PC-3 (cell line): ENCODE measurements at regions not wholly inside any gene's neighbourhood (a gene's known extent, or its start where the extent isn't known, plus 50 kb on each side); places are given as distances from the start of the nearest gene placed in this dataset.

Source experiments
- ATAC-seq: fragments of 200-7000 bp; cut with Tn5 transposase; 2 replicates; pipeline ENCODE4 v1.9.1; 2020; ENCODE audit warnings: mild to moderate bottlenecking, moderate library complexity
- BruUV-seq: library from RNA; stranded (reverse); fragments of 400-500 nt; replicated peaks from 2 replicates; lab custom pipeline; 2021; lab: Mats Ljungman, UMichigan
- CTCF ChIA-PET: fragments of 300-600 bp; sonication (Branson Sonifier 250); formaldehyde crosslinking; loops from one replicate; lab custom pipeline; 2022; ENCODE audit warnings: antibody characterized with exemption; lab: Charles Lee
- POLR2A ChIA-PET: fragments of 300-600 bp; sonication (Branson Sonifier 250); formaldehyde crosslinking; loops from one replicate; lab custom pipeline; 2022; ENCODE audit warnings: antibody characterized with exemption; ENCODE audit not compliant: unreplicated experiment; lab: Charles Lee
- DNase-seq: peaks from one replicate; pipeline ENCODE4 v3.0.0-alpha.2; 2015
- H2AFZ ChIP-seq: fragments of 300-600 bp; sonication (generic); 2 replicates; pipeline ENCODE4 v1.6.0; 2016; ENCODE audit warnings: antibody characterized with exemption, low read length
- H3F3A ChIP-seq: fragments of 300-600 bp; sonication (generic); one replicate; pipeline ENCODE4 v1.6.0; 2017; ENCODE audit warnings: antibody characterized with exemption, low read length, control low read depth, mild to moderate bottlenecking; ENCODE audit not compliant: unreplicated experiment
- H3K27ac ChIP-seq: fragments of 300-600 bp; sonication (generic); 2 replicates; pipeline ENCODE4 v1.5.1; 2016; ENCODE audit warnings: mild to moderate bottlenecking, low read length
- H3K27me3 ChIP-seq: fragments of 300-600 bp; sonication (generic); 2 replicates; pipeline ENCODE4 v1.6.1; 2016; ENCODE audit warnings: low read length, mixed read lengths
- H3K36me3 ChIP-seq: fragments of 300-600 bp; sonication (generic); 2 replicates; pipeline ENCODE4 v1.6.1; 2016; ENCODE audit warnings: low read depth, mixed run types, low read length, mixed read lengths
- H3K4me1 ChIP-seq: fragments of 300-600 bp; sonication (generic); 2 replicates; pipeline ENCODE4 v1.5.1; 2016; ENCODE audit warnings: low read length; ENCODE audit not compliant: insufficient read depth
- H3K4me2 ChIP-seq: fragments of 300-600 bp; sonication (generic); 2 replicates; pipeline ENCODE4 v1.6.0; 2016; ENCODE audit warnings: low read length
- H3K4me3 ChIP-seq: fragments of 300-600 bp; sonication (generic); 2 replicates; pipeline ENCODE4 v1.5.1; 2016; ENCODE audit warnings: mild to moderate bottlenecking, low read length, mixed read lengths
- H3K79me2 ChIP-seq: fragments of 300-600 bp; sonication (generic); 2 replicates; pipeline ENCODE4 v1.6.1; 2017; ENCODE audit warnings: low read length, mixed read lengths
- H3K9ac ChIP-seq: fragments of 300-600 bp; sonication (generic); 2 replicates; pipeline ENCODE4 v1.6.0; 2016; ENCODE audit warnings: mild to moderate bottlenecking, low read length
- H3K9me2 ChIP-seq: fragments of 300-600 bp; sonication (generic); replicated peaks from 2 replicates; pipeline ENCODE4 v1.6.1; 2016; ENCODE audit warnings: mixed run types, low read length, mixed read lengths
- H3K9me3 ChIP-seq: fragments of 300-600 bp; sonication (generic); 2 replicates; pipeline ENCODE4 v1.6.1; 2016; ENCODE audit warnings: low read length, mixed read lengths
- H4K20me1 ChIP-seq: fragments of 300-600 bp; sonication (generic); 2 replicates; pipeline ENCODE4 v1.6.1; 2016; ENCODE audit warnings: low read length, mixed read lengths
- EZH2 ChIP-seq: fragments of 300-600 bp; sonication (generic); IDR thresholded peaks from one replicate; pipeline ENCODE4 v1.6.1; 2017; ENCODE audit warnings: antibody characterized with exemption, mild to moderate bottlenecking, low read length; ENCODE audit not compliant: unreplicated experiment
- EZH2phosphoT487 ChIP-seq: fragments of 300-600 bp; sonication (generic); IDR thresholded peaks from 2 replicates; pipeline ENCODE4 v1.6.1; 2018; ENCODE audit warnings: mild to moderate bottlenecking, antibody characterized with exemption, low read length, borderline replicate concordance
- intact Hi-C: fragments of 100-400 bp; cut with micrococcal nuclease; formaldehyde crosslinking; loops from 2 replicates; pipeline ENCODE4 v1.9.0; 2023
- TF ChIP-seq, protein P1 (sequence below): fragments of 300-600 bp; sonication (generic); conservative IDR thresholded peaks from 2 replicates; pipeline ENCODE4 v1.5.1; 2017; ENCODE audit warnings: antibody characterized with exemption, low read depth, mild to moderate bottlenecking, low read length

DNA sequence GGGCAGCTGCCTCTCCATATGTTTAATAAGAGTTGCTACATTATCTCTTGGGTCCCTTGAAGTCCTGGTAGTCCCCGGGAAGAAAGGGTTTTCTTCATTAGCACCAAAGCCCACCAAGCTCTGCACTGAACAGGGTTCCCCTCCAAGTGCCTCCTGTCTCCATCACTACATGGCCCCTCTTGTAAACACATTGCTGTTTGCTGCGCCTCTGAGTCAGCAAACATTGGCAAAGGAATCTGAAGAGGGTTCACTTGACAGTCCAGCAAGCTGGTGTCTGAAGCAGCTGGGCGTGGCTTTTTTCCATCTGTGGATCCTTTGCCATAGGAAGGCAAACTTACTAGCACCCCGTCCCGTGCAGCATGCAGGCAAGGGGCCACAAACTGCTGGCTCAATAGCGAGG, 82.8 kb downstream of the TEX51 start:
- H3K27me3 ChIP-seq, result peaks cover 67% of the 10 kb centered on the region
- no peak overlapping the region for H3K4me2 ChIP-seq
- ChIA-PET POLR2A (no interaction called here), CTCF (no interaction called here)
- intact Hi-C loops, result no loop called here
- H3F3A ChIP-seq, result no peaks in the 10 kb centered on the region
- no peaks in the 10 kb centered on the region for H4K20me1 ChIP-seq
- no TSS peak for BruUV-seq
- TF ChIP-seq EZH2, result no peak
- TF ChIP-seq, protein P1, sequence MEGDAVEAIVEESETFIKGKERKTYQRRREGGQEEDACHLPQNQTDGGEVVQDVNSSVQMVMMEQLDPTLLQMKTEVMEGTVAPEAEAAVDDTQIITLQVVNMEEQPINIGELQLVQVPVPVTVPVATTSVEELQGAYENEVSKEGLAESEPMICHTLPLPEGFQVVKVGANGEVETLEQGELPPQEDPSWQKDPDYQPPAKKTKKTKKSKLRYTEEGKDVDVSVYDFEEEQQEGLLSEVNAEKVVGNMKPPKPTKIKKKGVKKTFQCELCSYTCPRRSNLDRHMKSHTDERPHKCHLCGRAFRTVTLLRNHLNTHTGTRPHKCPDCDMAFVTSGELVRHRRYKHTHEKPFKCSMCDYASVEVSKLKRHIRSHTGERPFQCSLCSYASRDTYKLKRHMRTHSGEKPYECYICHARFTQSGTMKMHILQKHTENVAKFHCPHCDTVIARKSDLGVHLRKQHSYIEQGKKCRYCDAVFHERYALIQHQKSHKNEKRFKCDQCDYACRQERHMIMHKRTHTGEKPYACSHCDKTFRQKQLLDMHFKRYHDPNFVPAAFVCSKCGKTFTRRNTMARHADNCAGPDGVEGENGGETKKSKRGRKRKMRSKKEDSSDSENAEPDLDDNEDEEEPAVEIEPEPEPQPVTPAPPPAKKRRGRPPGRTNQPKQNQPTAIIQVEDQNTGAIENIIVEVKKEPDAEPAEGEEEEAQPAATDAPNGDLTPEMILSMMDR, result no peak
- TF ChIP-seq EZH2phosphoT487, result no peak
- no peak overlapping the region for H2AFZ ChIP-seq
- no peaks in the 10 kb centered on the region for H3K4me1 ChIP-seq
- H3K9ac ChIP-seq, result no peak overlapping the region
- no peaks in the 10 kb centered on the region for H3K36me3 ChIP-seq
- no peaks in the 10 kb centered on the region for H3K79me2 ChIP-seq
- ATAC-seq, result no peak; the same call in 1 of the 2 replicates
- H3K9me2 ChIP-seq, result no peaks in the 10 kb centered on the region
- DNase-seq, result peak; percentile 40
- no peak overlapping the region for H3K27ac ChIP-seq
- no peaks in the 10 kb centered on the region for H3K9me3 ChIP-seq
- no peak overlapping the region for H3K4me3 ChIP-seq

DNA sequence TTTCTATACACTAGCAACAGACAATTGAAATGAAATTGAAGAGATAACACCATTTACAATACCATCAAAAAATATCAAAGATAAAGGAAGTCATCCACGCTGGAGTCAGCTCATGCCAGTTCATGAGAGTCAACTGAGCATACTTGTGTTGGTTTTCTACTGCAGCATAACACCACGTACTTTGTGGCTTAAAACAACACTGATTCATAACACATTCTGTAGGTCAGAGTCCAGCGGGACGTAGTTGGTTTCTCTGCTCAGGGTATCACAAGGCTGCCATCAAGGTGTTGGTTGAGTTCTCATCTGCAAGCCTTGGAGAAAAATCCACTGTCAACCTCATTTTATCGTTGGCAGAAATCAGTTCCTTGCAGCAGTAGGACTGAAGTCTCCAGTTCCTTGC, 84.2 kb downstream of the TEX51 start:
- Histone ChIP-seq H3K27ac (no peak overlapping the region), H3F3A (no peaks in the 10 kb centered on the region), H3K4me3 (no peak overlapping the region), H4K20me1 (no peaks in the 10 kb centered on the region), H3K9me3 (no peaks in the 10 kb centered on the region), H3K4me2 (no peak overlapping the region), H2AFZ (no peak overlapping the region), H3K27me3 (peaks cover 69% of the 10 kb centered on the region), H3K79me2 (no peaks in the 10 kb centered on the region), H3K9ac (no peak overlapping the region), H3K4me1 (no peaks in the 10 kb centered on the region), H3K9me2 (no peaks in the 10 kb centered on the region), H3K36me3 (no peaks in the 10 kb centered on the region)
- no peak for ATAC-seq
- no peak for DNase-seq
- CTCF ChIA-PET, result no interaction called here
- BruUV-seq, result no TSS peak
- TF ChIP-seq, protein P1, result no peak
- no peak for TF ChIP-seq EZH2
- TF ChIP-seq EZH2phosphoT487, result no peak
- POLR2A ChIA-PET, result no interaction called here
- intact Hi-C loops, result no loop called here

DNA sequence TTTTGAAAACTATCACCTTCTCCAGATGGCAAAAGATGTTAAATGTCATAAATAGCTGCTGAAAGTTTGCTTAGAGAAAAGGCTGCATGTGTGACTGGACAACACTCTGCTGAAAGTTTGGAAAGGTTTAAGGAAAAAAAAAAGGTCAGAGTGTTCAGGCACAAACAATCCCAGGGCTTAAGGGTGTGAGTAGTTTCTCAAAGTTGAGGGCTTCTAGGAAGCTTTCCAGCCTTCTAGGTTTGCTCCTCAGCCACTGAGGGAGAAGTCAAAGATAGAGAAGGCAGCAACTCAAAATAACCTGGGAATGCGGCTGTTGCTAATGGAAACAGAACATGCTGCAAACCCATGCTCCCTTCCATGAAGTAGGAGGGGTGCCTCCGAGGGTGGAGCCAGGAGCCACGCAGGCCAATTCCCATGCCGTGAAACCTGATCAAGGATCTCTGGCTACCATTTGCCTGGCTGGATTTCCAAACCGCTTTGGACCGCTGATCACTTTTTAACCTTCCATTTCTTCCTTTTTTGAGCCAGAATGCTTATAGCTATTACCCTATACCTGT, 88.0 kb downstream of the TEX51 start:
- H3K9me2 ChIP-seq, result no peaks in the 10 kb centered on the region
- H3K27ac ChIP-seq, result no peak overlapping the region
- POLR2A ChIA-PET, result no interaction called here
- no peak overlapping the region for H3K4me2 ChIP-seq
- DNase-seq (no peak), ATAC-seq (no peak)
- no peaks in the 10 kb centered on the region for H3K79me2 ChIP-seq
- H2AFZ ChIP-seq, result no peak overlapping the region
- H3K4me1 ChIP-seq, result no peaks in the 10 kb centered on the region
- no peaks in the 10 kb centered on the region for H3F3A ChIP-seq
- H3K9me3 ChIP-seq, result no peaks in the 10 kb centered on the region
- peaks cover 80% of the 10 kb centered on the region for H3K27me3 ChIP-seq
- BruUV-seq, result no TSS peak
- intact Hi-C loops, result no loop called here
- CTCF ChIA-PET, result interaction anchor here (0.6 kb wide), 1 partner anchor 163 kb away, joined by 3 read pairs; no protein-coding TSS in a partner anchor
- H3K9ac ChIP-seq, result no peak overlapping the region
- no peaks in the 10 kb centered on the region for H3K36me3 ChIP-seq
- no peak for TF ChIP-seq EZH2
- TF ChIP-seq EZH2phosphoT487, result no peak
- TF ChIP-seq, protein P1, result no peak
- no peak overlapping the region for H3K4me3 ChIP-seq
- no peaks in the 10 kb centered on the region for H4K20me1 ChIP-seq
